ENCODE measurements at regions not wholly inside any gene's neighbourhood (a gene's known extent, or its start where the extent isn't known, plus 50 kb on each side); places are given as distances from the start of the nearest gene placed in this dataset.

- TF ChIP-seq AR (CRISPR knock-in tag; IDR thresholded peaks at IDR 0.05) (no peak), TP53 (CRISPR knock-in tag; IDR thresholded peaks at IDR 0.05) (no peak), MYBL2 (CRISPR knock-in tag; IDR thresholded peaks at IDR 0.05) (no peak), SMAD4 (CRISPR knock-in tag; IDR thresholded peaks at IDR 0.05) (no peak)
Observed at GRCh38 chr11:95714843-95715776, 74.5 kb downstream of the FAM76B start (continued).

GRCh38 chr11:95713428-95713827 is 76.2 kb downstream of the FAM76B start:
- Mint-ChIP-seq H3K27ac (no peak overlapping the region), H3K27me3 (ENCODE audit: low read depth) (no peaks in the 10 kb centered on the region), H3K4me3 (no peak overlapping the region), H3K9me3 (no peaks in the 10 kb centered on the region), H3K4me1 (peaks cover 5% of the 10 kb centered on the region), H3K36me3 (no peaks in the 10 kb centered on the region)
- no peak for DNase-seq (ENCODE audit: low spot score)
- TF ChIP-seq OVOL2 (CRISPR knock-in tag; IDR thresholded peaks at IDR 0.05; ENCODE audit: borderline replicate concordance) (no peak), PRRX2 (CRISPR knock-in tag; IDR thresholded peaks at IDR 0.05) (no peak), ZNF423 (CRISPR knock-in tag; IDR thresholded peaks at IDR 0.05) (no peak), ZNF416 (CRISPR knock-in tag; IDR thresholded peaks at IDR 0.05) (no peak), CREB1 (CRISPR knock-in tag; IDR thresholded peaks at IDR 0.05) (no peak), GRHL2 (CRISPR knock-in tag; IDR thresholded peaks at IDR 0.05; ENCODE audit: insufficient replicate concordance, severe bottlenecking) (no peak), SMAD3 (CRISPR knock-in tag; IDR thresholded peaks at IDR 0.05; ENCODE audit: borderline replicate concordance) (no peak), CDX4 (CRISPR knock-in tag; IDR thresholded peaks at IDR 0.05; ENCODE audit: borderline replicate concordance) (no peak)
- no peak for ATAC-seq
- ChIA-PET CTCF (interaction anchor here (1.0 kb wide), 1 partner anchor 562 kb away, joined by 3 read pairs; no protein-coding TSS in a partner anchor), POLR2A (no interaction called here)

GRCh38 chr11:95711945-95712221 is 77.7 kb downstream of the FAM76B start:
- ChIA-PET POLR2A (no interaction called here), CTCF (interaction anchor here (1.0 to 1.2 kb wide), 2 partner anchors 27 to 560 kb away, joined by 3 read pairs; no protein-coding TSS in a partner anchor)
- no peak overlapping the region for H3K27ac Mint-ChIP-seq
- no peaks in the 10 kb centered on the region for H3K27me3 Mint-ChIP-seq (ENCODE audit: low read depth)
- DNase-seq (ENCODE audit: low spot score): no peak
- no peaks in the 10 kb centered on the region for H3K9me3 Mint-ChIP-seq
- no peak for ATAC-seq
- peaks cover 5% of the 10 kb centered on the region for H3K4me1 Mint-ChIP-seq
- no peak overlapping the region for H3K4me3 Mint-ChIP-seq
- H3K36me3 Mint-ChIP-seq: no peaks in the 10 kb centered on the region
- TF ChIP-seq CDX4 (CRISPR knock-in tag; IDR thresholded peaks at IDR 0.05; ENCODE audit: borderline replicate concordance) (no peak), RELA (CRISPR knock-in tag; IDR thresholded peaks at IDR 0.05; ENCODE audit: borderline replicate concordance) (no peak), GRHL2 (CRISPR knock-in tag; IDR thresholded peaks at IDR 0.05; ENCODE audit: insufficient replicate concordance, severe bottlenecking) (no peak), CREM (CRISPR knock-in tag; IDR thresholded peaks at IDR 0.05) (no peak), MYBL2 (CRISPR knock-in tag; IDR thresholded peaks at IDR 0.05) (no peak), SP1 (CRISPR knock-in tag; conservative IDR thresholded peaks at IDR 0.05) (no peak), ATF3 (CRISPR knock-in tag; conservative IDR thresholded peaks at IDR 0.05) (no peak), E2F4 (CRISPR knock-in tag; IDR thresholded peaks at IDR 0.05; ENCODE audit: borderline replicate concordance, low read depth) (no peak), ERG (CRISPR knock-in tag; IDR thresholded peaks at IDR 0.05) (no peak), IRF1 (CRISPR knock-in tag; IDR thresholded peaks at IDR 0.05) (no peak), ZNF671 (CRISPR knock-in tag; IDR thresholded peaks at IDR 0.05) (no peak), EMX1 (CRISPR knock-in tag; IDR thresholded peaks at IDR 0.05) (no peak), USF1 (CRISPR knock-in tag; IDR thresholded peaks at IDR 0.05) (no peak), OVOL2 (CRISPR knock-in tag; IDR thresholded peaks at IDR 0.05; ENCODE audit: borderline replicate concordance) (no peak), ZMAT4 (CRISPR knock-in tag; IDR thresholded peaks at IDR 0.05) (no peak), ZNF232 (CRISPR knock-in tag; IDR thresholded peaks at IDR 0.05) (no peak)

Data from WTC11 (cell line).